CD4-positive, alpha-beta T cell (primary cell): ENCODE measurements at regions not wholly inside any gene's neighbourhood (a gene's known extent, or its start where the extent isn't known, plus 50 kb on each side); places are given as distances from the start of the nearest gene placed in this dataset.

Experiments used
- ATAC-seq: fragments of 200-7000 bp; cut with Tn5 transposase; one replicate; pipeline ENCODE4 v1.10.0; 2022; ENCODE audit warnings: mild to moderate bottlenecking; ENCODE audit not compliant: poor library complexity
- CTCF ChIA-PET: fragments of 350-600 bp; sonication (Branson Sonifier 250); formaldehyde crosslinking; loops from one replicate; lab custom pipeline; 2021; ENCODE audit warnings: antibody characterized with exemption, inconsistent platforms; lab: Charles Lee
- POLR2A ChIA-PET: fragments of 350-600 bp; sonication (Branson Sonifier 250); formaldehyde crosslinking; loops from one replicate; lab custom pipeline; 2021; ENCODE audit warnings: antibody characterized with exemption, inconsistent platforms; lab: Charles Lee
- DNase-seq, 14 experiments: peaks; one replicate each; pipeline ENCODE4 v3.0.0-alpha.2; 2013 to 2020; ENCODE audit warnings: mixed read lengths in 2 of 14
- H3K27ac ChIP-seq, 2 donors: one replicate each; pipeline versions ENCODE4 v1.5.1 to v1.7.0; 2013; ENCODE audit warnings: low read length in 2 of 2, low read depth in 1 of 2, mild to moderate bottlenecking in 1 of 2
- H3K27me3 ChIP-seq, 2 experiments: 1 replicate in 1 of 2; 2 replicates in 1 of 2; pipeline versions ENCODE4 v1.6.1 to v1.7.0; 2013; ENCODE audit warnings: low read length in 2 of 2, control low read depth in 1 of 2, mild to moderate bottlenecking in 1 of 2, moderate library complexity in 1 of 2; ENCODE audit not compliant: insufficient read depth in 2 of 2, control insufficient read depth in 1 of 2
- H3K36me3 ChIP-seq: one replicate; pipeline ENCODE4 v1.6.1; 2013; ENCODE audit warnings: low read length, control low read depth; ENCODE audit not compliant: insufficient read depth
- H3K4me1 ChIP-seq: one replicate; pipeline ENCODE4 v1.6.1; 2013; ENCODE audit warnings: low read length, control low read depth; ENCODE audit not compliant: insufficient read depth
- H3K4me3 ChIP-seq: one replicate; pipeline ENCODE4 v1.5.1; 2013; ENCODE audit warnings: mild to moderate bottlenecking, low read length, moderate library complexity
- H3K9me3 ChIP-seq, 2 experiments: 1 replicate in 1 of 2; 2 replicates in 1 of 2; pipeline versions ENCODE4 v1.6.1 to v1.7.0; 2013; ENCODE audit warnings: low read length in 2 of 2, mild to moderate bottlenecking in 2 of 2, control low read depth in 1 of 2, moderate library complexity in 1 of 2; ENCODE audit not compliant: control insufficient read depth in 1 of 2, insufficient read depth in 1 of 2
- H3K27ac Mint-ChIP-seq: one replicate; pipeline ENCODE4 v1.8.0; 2020; ENCODE audit warnings: mixed read lengths
- H3K27me3 Mint-ChIP-seq: one replicate; pipeline ENCODE4 v1.8.0; 2021; ENCODE audit warnings: mixed read lengths
- H3K36me3 Mint-ChIP-seq: one replicate; pipeline ENCODE4 v1.8.0; 2021; ENCODE audit warnings: low read depth, mixed read lengths
- H3K4me1 Mint-ChIP-seq: one replicate; pipeline ENCODE4 v1.8.0; 2021; ENCODE audit warnings: low read depth, mixed read lengths
- H3K4me3 Mint-ChIP-seq: one replicate; pipeline ENCODE4 v1.8.0; 2020; ENCODE audit warnings: mild to moderate bottlenecking, mixed read lengths
- H3K9me3 Mint-ChIP-seq: one replicate; pipeline ENCODE4 v1.8.0; 2020; ENCODE audit warnings: mixed read lengths
- intact Hi-C, 2 experiments: fragments of 100-400 bp; cut with DNase I in 1 of 2; cut with micrococcal nuclease in 1 of 2; formaldehyde crosslinking; loops; one replicate each; pipeline versions ENCODE4 v1.15.1 to v1.9.0; 2023 to 2025; cut with DNase I, micrococcal nuclease
- TF ChIP-seq, protein P1 (sequence below): fragments of 200-600 bp; IDR thresholded peaks from one replicate; pipeline ENCODE4 v1.8.0; 2022; ENCODE audit warnings: antibody characterized with exemption, mild to moderate bottlenecking

- intact Hi-C loops, result no loop called here
- POLR2A ChIA-PET, result no interaction called here
Measured at GRCh38 chr2:65654496-65654895, 222.1 kb upstream of the SPRED2 start.

GRCh38 chr2:65652066-65652465 lies 219.7 kb upstream of the SPRED2 start:
- H3K27ac Mint-ChIP-seq, result no peak overlapping the region
- CTCF ChIA-PET, result no interaction called here
- no peak overlapping the region for H3K4me3 Mint-ChIP-seq
- Histone ChIP-seq H3K36me3 (no peaks in the 10 kb centered on the region), H3K27me3 (no peaks in the 10 kb centered on the region), H3K4me3 (no peak overlapping the region), H3K27ac (no peak overlapping the region), H3K9me3 (no peaks in the 10 kb centered on the region), H3K4me1 (no peaks in the 10 kb centered on the region)
- DNase-seq (no peak), ATAC-seq (no peak)
- no peaks in the 10 kb centered on the region for H3K4me1 Mint-ChIP-seq
- TF ChIP-seq, protein P1, sequence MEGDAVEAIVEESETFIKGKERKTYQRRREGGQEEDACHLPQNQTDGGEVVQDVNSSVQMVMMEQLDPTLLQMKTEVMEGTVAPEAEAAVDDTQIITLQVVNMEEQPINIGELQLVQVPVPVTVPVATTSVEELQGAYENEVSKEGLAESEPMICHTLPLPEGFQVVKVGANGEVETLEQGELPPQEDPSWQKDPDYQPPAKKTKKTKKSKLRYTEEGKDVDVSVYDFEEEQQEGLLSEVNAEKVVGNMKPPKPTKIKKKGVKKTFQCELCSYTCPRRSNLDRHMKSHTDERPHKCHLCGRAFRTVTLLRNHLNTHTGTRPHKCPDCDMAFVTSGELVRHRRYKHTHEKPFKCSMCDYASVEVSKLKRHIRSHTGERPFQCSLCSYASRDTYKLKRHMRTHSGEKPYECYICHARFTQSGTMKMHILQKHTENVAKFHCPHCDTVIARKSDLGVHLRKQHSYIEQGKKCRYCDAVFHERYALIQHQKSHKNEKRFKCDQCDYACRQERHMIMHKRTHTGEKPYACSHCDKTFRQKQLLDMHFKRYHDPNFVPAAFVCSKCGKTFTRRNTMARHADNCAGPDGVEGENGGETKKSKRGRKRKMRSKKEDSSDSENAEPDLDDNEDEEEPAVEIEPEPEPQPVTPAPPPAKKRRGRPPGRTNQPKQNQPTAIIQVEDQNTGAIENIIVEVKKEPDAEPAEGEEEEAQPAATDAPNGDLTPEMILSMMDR, result no peak
- H3K36me3 Mint-ChIP-seq, result no peaks in the 10 kb centered on the region
- no peaks in the 10 kb centered on the region for H3K9me3 Mint-ChIP-seq
- peaks cover 16% of the 10 kb centered on the region for H3K27me3 Mint-ChIP-seq
- POLR2A ChIA-PET, result no interaction called here
- intact Hi-C loops, result no loop called here

More at GRCh38 chr2:65654496-65654895, 222.1 kb upstream of the SPRED2 start:
- Histone ChIP-seq H3K4me1 (no peaks in the 10 kb centered on the region), H3K4me3 (no peak overlapping the region), H3K27ac (no peak overlapping the region), H3K27me3 (no peaks in the 10 kb centered on the region), H3K36me3 (no peaks in the 10 kb centered on the region), H3K9me3 (no peaks in the 10 kb centered on the region)
- Mint-ChIP-seq H3K27me3 (peaks cover 16% of the 10 kb centered on the region), H3K4me3 (no peak overlapping the region), H3K27ac (no peak overlapping the region), H3K4me1 (no peaks in the 10 kb centered on the region), H3K36me3 (no peaks in the 10 kb centered on the region), H3K9me3 (no peaks in the 10 kb centered on the region)
- DNase-seq (no peak), ATAC-seq (no peak)
- TF ChIP-seq, protein P1, result no peak
- CTCF ChIA-PET, result no interaction called here

DNA sequence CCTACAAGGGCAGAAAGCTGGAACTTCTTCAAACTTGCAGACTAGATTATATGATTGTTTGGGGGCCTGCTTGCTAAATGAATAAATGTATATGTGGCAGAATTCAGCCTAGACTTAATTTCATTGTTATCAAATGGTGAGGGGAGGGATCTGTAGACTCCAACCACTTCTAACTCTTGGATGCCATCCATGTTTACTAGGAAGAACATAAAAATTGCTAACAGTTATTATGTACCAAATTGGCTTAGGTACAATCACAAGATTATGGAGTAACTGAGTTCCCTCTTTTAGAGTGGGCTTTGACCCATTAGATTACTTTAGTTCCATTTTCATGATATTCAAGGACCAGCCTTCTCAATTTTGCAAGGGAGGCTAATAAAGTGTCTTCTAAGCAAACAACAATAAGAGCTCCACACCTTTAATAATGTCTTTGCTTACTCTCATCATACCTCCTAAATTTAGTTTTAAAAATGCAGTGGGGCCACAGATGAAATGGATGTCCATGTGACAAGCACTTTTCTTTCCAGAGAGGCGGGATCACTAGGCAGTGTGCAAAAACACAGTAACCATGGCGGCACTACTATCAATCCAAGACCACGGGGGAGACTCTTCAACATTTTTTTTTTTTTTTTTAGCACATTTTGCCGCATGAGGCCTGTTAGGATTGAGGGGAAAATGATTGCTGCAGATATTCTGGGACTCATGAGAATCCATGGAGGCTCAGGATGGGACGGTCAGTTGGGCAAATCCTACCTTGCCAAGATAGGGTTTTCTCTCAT lies 217.6 kb upstream of the SPRED2 start:
- Histone ChIP-seq H3K9me3 (no peaks in the 10 kb centered on the region), H3K36me3 (no peaks in the 10 kb centered on the region), H3K4me3 (no peak overlapping the region), H3K4me1 (no peaks in the 10 kb centered on the region), H3K27me3 (no peaks in the 10 kb centered on the region), H3K27ac (no peak overlapping the region)
- no peaks in the 10 kb centered on the region for H3K36me3 Mint-ChIP-seq
- H3K4me3 Mint-ChIP-seq, result no peak overlapping the region
- no peak for DNase-seq
- no peak for ATAC-seq
- H3K27me3 Mint-ChIP-seq, result peaks cover 8% of the 10 kb centered on the region
- TF ChIP-seq, protein P1, result no peak
- H3K9me3 Mint-ChIP-seq, result no peaks in the 10 kb centered on the region
- ChIA-PET POLR2A (no interaction called here), CTCF (no interaction called here)
- intact Hi-C loops, result no loop called here
- no peaks in the 10 kb centered on the region for H3K4me1 Mint-ChIP-seq
- no peak overlapping the region for H3K27ac Mint-ChIP-seq
